Loucy (cell line): ENCODE measurements at regions not wholly inside any gene's neighbourhood (a gene's known extent, or its start where the extent isn't known, plus 50 kb on each side); places are given as distances from the start of the nearest gene placed in this dataset.

Experiments
- H2AFZ ChIP-seq: fragments of 200-600 bp; sonication (generic); 2 replicates; pipeline ENCODE4 v1.6.0; 2016; ENCODE audit warnings: antibody characterized with exemption, mild to moderate bottlenecking, low read length, moderate library complexity
- H3F3A ChIP-seq: fragments of 200-600 bp; 2 replicates; pipeline ENCODE4 v1.6.0; 2016; ENCODE audit warnings: antibody characterized with exemption, low read depth, mild to moderate bottlenecking
- H3K27me3 ChIP-seq: fragments of 200-600 bp; sonication (generic); 2 replicates; pipeline ENCODE4 v1.6.1; 2014; ENCODE audit warnings: low read length, mild to moderate bottlenecking; ENCODE audit not compliant: insufficient read depth, poor library complexity, severe bottlenecking
- H3K36me3 ChIP-seq: fragments of 200-600 bp; sonication (generic); 2 replicates; pipeline ENCODE4 v1.6.1; 2016; ENCODE audit warnings: low read length; ENCODE audit not compliant: insufficient read depth
- H3K4me1 ChIP-seq: fragments of 200-600 bp; sonication (generic); 2 replicates; pipeline ENCODE4 v1.5.1; 2014; ENCODE audit warnings: low read length, mild to moderate bottlenecking; ENCODE audit not compliant: insufficient read depth, poor library complexity, severe bottlenecking
- H3K4me2 ChIP-seq: fragments of 200-600 bp; sonication (generic); 2 replicates; pipeline ENCODE4 v1.6.0; 2014; ENCODE audit warnings: antibody characterized with exemption, low read length, low read depth, mild to moderate bottlenecking; ENCODE audit not compliant: poor library complexity, severe bottlenecking
- H3K4me3 ChIP-seq: fragments of 200-600 bp; sonication (generic); 2 replicates; pipeline ENCODE4 v1.5.1; 2014; ENCODE audit warnings: low read length, mild to moderate bottlenecking, mixed read lengths; ENCODE audit not compliant: poor library complexity, severe bottlenecking
- H3K79me2 ChIP-seq: fragments of 200-600 bp; sonication (generic); 2 replicates; pipeline ENCODE4 v1.6.1; 2014; ENCODE audit warnings: low read length; ENCODE audit not compliant: insufficient read depth
- H3K9ac ChIP-seq: fragments of 200-600 bp; sonication (generic); 2 replicates; pipeline ENCODE4 v1.6.0; 2014; ENCODE audit warnings: mild to moderate bottlenecking, low read depth, low read length, moderate library complexity; ENCODE audit not compliant: poor library complexity, severe bottlenecking
- H3K9me2 ChIP-seq: fragments of 200-600 bp; sonication (generic); replicated peaks from 2 replicates; pipeline ENCODE4 v1.6.1; 2016; ENCODE audit warnings: low read depth, low read length, mixed read lengths
- H3K9me3 ChIP-seq: fragments of 200-600 bp; sonication (generic); 2 replicates; pipeline ENCODE4 v1.6.1; 2014; ENCODE audit warnings: mild to moderate bottlenecking, antibody characterized with exemption, low read length, low read depth; ENCODE audit not compliant: insufficient read depth
- H4K20me1 ChIP-seq: fragments of 200-600 bp; sonication (generic); 2 replicates; pipeline ENCODE4 v1.6.0; 2014; ENCODE audit warnings: antibody characterized with exemption, low read length, mild to moderate bottlenecking; ENCODE audit not compliant: insufficient read depth, poor library complexity, severe bottlenecking
- CTCF ChIP-seq: fragments of 200-600 bp; sonication (generic); conservative IDR thresholded peaks from 2 replicates; pipeline ENCODE4 v1.5.1; 2014; ENCODE audit warnings: mild to moderate bottlenecking, antibody characterized with exemption, low read length
- EZH2phosphoT487 ChIP-seq: fragments of 200-600 bp; IDR thresholded peaks from 2 replicates; pipeline ENCODE4 v1.6.1; 2018; ENCODE audit warnings: antibody characterized with exemption, mild to moderate bottlenecking, moderate library complexity, borderline replicate concordance

DNA sequence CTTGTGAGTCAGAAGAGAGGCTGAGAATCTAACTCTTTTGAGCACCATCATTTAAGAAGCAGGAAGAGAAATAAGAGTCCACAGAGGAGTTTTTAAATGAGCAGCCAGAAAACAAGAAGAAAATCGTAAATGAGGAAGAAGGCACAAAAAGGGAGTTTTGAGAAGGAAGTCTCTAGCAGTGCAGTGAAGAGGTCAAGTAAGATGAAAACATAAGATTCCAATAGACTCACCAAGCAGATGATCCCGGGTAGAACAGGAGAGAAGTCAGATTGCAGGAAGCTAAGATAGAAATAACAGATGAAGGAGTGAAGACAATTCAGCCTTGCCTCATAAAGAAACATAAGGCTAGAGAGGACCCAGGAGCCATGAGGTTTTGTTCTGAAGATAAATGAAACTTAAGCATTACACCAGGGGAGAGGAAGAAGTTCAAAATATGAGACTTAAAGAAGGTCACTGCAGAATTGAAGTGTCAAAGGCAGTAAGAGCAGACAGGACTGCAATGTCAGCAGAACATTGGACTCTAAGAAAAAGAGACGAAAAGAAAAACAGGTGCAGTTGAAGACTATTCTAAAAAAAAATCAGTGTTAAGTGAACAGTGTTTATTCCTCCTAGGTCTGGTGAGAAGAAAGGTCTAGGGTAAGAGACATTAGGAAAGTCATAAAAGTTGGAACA is 229.0 kb downstream of the SEC23A start:
- TF ChIP-seq EZH2phosphoT487, result no peak
- TF ChIP-seq CTCF, result no peak
- Histone ChIP-seq H3K4me2 (no peak overlapping the region), H3K27me3 (no peaks in the 10 kb centered on the region), H3K79me2 (no peaks in the 10 kb centered on the region), H3F3A (no peaks in the 10 kb centered on the region), H3K4me1 (no peaks in the 10 kb centered on the region), H3K4me3 (no peak overlapping the region), H3K9me3 (no peaks in the 10 kb centered on the region), H2AFZ (no peak overlapping the region), H3K9ac (no peak overlapping the region), H3K9me2 (no peaks in the 10 kb centered on the region), H4K20me1 (no peaks in the 10 kb centered on the region), H3K36me3 (no peaks in the 10 kb centered on the region)

DNA sequence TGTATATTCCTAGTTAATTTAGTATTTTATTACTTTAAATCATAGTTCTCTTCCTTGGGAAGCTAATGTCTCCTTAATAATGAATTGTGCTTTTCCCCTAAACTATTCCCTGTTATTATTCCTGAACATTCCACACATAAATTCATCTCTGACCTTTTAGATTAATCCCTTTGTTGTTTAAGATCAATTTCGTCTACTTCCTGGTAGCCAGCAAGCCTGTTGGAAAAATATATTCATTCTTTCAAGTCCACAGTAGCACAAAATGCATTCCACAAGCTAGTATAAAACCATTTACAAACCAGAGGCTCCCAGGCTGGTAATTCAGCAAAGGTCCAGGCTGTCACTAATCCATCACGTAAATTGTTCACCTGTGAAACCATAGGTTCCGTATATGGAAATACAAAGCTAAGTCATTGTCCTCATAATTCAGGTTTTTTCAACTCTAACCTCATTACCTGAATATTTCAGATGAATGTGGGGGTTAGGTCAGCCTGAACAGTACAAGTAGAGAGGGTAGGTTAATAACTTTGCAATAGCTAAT is 232.7 kb downstream of the SEC23A start:
- H3K4me1 ChIP-seq, result no peaks in the 10 kb centered on the region
- H4K20me1 ChIP-seq, result no peaks in the 10 kb centered on the region
- H3F3A ChIP-seq, result no peaks in the 10 kb centered on the region
- no peaks in the 10 kb centered on the region for H3K9me3 ChIP-seq
- TF ChIP-seq EZH2phosphoT487 (no peak), CTCF (no peak)
- no peak overlapping the region for H3K4me2 ChIP-seq
- H3K27me3 ChIP-seq, result no peaks in the 10 kb centered on the region
- no peaks in the 10 kb centered on the region for H3K36me3 ChIP-seq
- H3K9me2 ChIP-seq, result no peaks in the 10 kb centered on the region
- no peak overlapping the region for H3K4me3 ChIP-seq
- no peaks in the 10 kb centered on the region for H3K79me2 ChIP-seq
- no peak overlapping the region for H3K9ac ChIP-seq
- no peak overlapping the region for H2AFZ ChIP-seq

DNA sequence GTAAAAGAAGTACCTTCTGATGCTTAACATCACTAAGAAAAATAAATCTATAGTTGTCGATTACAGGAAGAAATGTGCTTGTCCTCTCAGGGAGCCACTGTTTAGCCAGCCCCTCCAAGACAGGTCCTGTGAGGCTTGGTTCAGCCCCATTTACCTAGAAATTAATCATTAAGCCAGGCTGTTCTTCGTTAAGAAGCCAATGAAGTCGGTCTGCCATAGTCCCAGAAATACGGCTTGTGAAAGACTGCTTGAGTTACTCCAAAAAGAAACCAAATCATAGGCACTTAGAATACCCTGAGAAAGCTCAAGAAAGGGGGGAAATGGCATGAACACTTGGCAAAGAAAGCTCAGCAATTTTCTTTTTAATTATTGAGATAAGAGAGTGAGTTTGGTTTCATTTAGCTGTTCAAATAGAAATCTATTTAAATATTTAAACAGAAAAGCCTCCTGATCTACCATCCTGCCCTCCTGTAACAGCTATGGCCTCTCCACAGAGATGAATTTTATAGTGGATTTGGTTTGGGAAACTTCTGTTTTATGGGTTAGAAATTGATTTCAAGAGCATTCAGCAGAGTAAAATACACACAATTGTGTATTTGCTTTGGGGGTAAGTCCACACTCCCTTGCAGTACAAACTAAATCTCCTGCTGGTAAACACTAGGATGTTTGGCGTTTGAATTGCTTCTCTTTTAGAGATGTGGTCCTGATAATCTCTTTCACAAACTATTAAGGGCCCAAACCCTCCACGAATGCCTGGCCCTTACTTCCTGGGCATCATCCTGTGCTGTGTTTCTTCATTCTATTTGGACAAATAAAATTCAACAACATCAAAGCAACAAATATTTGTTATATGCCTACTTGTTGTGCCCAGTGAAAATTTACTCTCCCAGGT is 234.4 kb downstream of the SEC23A start:
- Histone ChIP-seq H3K4me1 (no peaks in the 10 kb centered on the region), H3F3A (no peaks in the 10 kb centered on the region), H2AFZ (no peak overlapping the region), H3K36me3 (no peaks in the 10 kb centered on the region), H3K9me2 (no peaks in the 10 kb centered on the region), H3K27me3 (no peaks in the 10 kb centered on the region), H3K4me3 (no peak overlapping the region), H3K9me3 (no peaks in the 10 kb centered on the region), H3K4me2 (no peak overlapping the region), H4K20me1 (no peaks in the 10 kb centered on the region), H3K9ac (no peak overlapping the region), H3K79me2 (no peaks in the 10 kb centered on the region)
- TF ChIP-seq CTCF (no peak), EZH2phosphoT487 (no peak)
